HG02678 (cell line): ENCODE measurements at regions not wholly inside any gene's neighbourhood (a gene's known extent, or its start where the extent isn't known, plus 50 kb on each side); places are given as distances from the start of the nearest gene placed in this dataset.

Experiments
- ATAC-seq: cut with Tn5 transposase; IDR thresholded peaks from one replicate; pipeline ENCODE4 v1.9.1; 2021; ENCODE audit warnings: mild to moderate bottlenecking, moderate library complexity; ENCODE audit not compliant: unreplicated experiment

GRCh38 chr16:51755577-51756355 is 604.7 kb upstream of the SALL1 start:
- ATAC-seq, result no peak

GRCh38 chr16:51755039-51755501 is 604.0 kb upstream of the SALL1 start:
- no peak for ATAC-seq

DNA sequence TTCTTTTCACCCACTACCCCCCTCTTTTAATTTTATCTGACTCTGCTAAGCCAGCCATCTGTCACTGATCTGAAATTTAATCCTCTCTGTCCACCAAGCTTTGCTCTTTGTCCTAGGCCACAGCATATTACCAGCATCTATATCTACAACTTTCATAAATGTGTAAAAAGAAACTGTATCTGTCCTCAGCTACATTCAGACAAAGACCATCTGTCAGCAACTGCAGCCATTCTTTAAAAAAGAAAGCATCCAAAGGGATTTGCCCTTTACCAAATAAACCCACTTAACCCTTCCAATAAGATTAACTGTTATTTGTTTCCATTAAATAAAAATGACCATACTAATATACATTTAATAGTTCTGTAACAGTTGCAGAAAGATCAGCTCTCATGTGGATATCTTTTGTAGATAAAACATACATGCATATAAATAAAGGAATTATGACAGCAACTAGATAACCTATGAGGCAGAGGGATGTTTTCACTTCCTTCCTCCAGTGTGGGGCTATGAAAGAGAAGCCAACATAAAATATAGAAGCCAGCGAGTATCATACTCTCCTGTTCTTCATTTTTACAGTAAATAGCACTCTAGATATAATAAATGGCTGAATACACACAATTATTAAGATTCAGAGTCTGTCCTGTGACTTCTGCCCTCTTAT is 602.5 kb upstream of the SALL1 start:
- ATAC-seq, result no peak

DNA sequence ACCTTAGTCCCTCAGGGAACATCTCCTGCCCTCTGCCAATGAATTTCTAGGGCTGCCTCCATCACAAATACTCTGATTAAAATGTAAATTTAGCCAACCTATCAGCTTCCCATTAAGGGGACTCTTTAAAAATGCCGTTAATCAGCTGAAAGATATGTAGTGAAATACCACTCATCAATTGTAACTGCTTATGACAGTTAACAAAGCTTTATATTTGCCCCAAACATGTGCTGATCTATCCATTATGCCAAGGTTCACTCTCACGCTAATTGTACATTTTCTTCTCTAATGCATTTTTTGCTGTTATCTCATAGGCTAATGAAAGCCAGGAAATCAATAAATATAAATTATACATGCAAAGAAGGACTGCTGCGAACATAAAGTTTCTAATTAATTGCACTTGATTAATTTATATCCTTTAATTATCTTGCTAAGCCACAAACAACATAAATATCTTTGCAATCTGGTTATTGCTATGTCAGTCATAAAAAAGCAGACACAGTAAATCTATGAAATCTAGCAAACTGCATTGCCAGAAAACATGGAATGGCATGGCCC is 601.4 kb upstream of the SALL1 start:
- no peak for ATAC-seq

DNA sequence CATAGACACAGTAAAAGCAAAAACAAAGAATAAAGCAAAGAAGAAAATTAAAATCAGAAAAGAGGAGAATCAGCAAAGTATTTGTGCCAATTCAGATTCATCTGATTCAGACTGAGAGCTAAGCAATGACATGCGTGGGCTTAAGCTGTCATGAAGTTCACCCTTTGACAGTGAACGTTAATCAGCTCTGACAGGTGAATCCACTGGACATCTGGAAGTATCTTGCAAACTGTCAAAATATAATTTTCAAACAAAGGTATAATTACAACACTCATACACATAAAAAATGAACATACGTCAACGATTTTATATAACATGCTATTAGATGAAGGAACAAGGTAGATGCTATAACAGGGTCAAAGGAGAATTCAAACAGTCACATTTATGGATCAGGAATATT is 596.3 kb upstream of the SALL1 start:
- ATAC-seq, result no peak

DNA sequence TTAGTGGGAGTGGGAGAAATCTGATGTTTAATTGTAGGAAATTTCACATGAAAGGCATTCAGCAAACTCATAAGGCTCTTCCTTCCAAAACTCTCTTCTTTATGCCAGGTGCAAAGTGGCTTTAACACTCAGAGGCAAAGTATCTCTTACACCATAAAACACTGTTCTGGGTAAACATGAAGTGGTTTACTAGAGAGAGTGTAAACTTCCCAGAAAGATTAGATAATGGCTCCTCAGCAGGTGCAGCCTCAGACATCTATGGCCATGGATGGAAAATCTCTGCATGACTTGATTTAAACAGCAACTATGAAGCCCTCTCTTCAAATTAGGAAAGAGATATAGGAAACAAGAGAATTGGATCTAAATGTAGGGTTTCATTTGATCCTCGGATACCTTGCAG is 583.1 kb upstream of the SALL1 start:
- ATAC-seq, result no peak

DNA sequence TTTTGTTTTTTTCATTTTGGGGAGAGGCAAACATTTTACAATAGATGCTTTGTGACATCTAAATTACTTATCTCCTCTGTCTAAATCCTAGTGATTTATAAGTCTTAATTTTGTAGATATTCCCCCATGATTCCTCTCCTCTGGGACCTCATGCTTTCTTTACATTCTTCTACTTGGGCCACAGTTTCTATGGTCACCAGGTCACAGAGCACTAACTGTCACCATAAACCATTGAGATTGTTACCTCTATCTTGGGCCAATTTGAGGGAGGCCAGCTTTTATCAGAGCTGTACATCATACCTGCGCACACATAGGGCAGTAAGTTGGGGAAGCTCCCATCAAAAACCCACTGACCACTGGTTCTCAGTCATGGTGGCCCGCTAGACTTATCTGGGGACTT is 582.1 kb upstream of the SALL1 start:
- ATAC-seq, result no peak

GRCh38 chr16:51731160-51731559 is 580.1 kb upstream of the SALL1 start:
- ATAC-seq, result no peak

- ATAC-seq, result no peak
Measured at GRCh38 chr16:51723036-51723724, 572.1 kb upstream of the SALL1 start.

DNA sequence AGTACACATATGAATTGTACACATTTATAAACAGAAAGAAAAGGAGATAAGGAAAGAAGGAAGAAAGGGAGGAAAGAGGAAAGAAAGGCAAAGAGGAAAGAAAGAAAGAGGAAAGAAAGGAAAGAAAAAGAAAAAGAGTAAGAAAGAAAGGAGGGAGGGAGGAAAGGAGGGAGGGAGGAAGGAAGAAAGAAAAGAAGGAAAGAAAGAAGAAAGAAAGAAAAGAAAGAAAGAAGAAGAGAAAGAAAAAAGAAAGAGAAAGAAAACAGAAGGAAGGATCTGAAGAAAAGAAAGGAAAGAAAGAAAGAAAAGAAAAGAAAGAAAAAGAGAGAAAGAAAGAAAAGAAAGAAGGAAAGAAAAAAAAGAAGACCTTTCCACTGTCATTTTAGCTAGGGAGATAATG is 571.4 kb upstream of the SALL1 start:
- no peak for ATAC-seq

DNA sequence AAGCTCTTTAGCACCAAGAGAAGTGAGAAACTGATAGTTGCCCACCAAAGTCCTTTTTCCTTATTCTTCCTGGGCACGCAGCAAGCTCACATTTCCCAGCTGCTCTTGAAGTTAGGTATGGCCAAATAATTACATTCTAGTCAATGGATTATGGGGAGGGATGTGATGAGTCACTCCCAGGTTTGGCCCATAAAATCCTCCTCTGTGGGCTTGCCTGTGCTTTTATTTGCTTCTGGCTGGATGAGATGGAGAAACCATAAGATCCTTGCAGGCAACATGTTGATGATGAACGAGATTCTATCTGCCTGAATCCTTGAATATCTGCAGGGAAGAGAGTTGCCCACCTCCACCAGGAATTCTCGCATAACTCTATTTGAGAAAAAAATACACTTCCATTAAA is 568.3 kb upstream of the SALL1 start:
- no peak for ATAC-seq

DNA sequence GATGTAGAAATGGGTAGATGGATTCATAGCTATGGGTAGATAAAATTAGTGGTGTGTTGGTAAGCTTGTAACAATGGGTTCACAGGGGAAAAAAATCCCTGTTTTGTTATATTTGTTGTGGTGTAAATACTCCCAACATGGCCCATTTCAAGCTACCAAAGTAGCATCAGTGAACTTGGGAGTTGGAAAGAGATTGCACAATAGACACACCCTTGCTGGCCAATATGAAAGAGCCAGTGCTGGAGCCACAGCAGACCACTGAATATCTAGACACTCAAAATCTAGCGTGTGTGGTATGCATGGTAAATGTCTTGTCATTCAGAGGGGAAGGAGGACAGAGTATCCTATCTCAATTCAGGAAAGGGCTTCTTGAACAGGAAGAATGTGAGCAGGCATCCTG is 565.1 kb upstream of the SALL1 start:
- ATAC-seq, result no peak

DNA sequence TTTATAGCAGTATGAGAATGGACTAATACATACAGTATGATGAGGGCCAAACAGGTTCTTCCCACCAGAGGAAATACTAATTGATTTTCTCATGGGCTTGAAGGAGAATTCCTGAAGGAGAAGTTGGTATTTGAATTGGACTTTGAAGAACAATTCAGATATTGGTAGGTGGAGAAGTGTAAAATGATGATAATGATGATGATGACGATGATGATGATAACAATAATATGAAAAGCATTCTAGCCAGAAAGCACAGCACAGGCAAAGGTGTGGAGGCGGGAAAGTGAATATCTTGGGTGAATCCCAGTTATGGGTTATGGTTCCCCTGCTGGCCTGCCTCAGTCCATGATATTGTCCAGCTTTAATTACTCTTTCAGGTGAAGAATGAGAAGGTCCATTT is 562.4 kb upstream of the SALL1 start:
- ATAC-seq, result no peak

DNA sequence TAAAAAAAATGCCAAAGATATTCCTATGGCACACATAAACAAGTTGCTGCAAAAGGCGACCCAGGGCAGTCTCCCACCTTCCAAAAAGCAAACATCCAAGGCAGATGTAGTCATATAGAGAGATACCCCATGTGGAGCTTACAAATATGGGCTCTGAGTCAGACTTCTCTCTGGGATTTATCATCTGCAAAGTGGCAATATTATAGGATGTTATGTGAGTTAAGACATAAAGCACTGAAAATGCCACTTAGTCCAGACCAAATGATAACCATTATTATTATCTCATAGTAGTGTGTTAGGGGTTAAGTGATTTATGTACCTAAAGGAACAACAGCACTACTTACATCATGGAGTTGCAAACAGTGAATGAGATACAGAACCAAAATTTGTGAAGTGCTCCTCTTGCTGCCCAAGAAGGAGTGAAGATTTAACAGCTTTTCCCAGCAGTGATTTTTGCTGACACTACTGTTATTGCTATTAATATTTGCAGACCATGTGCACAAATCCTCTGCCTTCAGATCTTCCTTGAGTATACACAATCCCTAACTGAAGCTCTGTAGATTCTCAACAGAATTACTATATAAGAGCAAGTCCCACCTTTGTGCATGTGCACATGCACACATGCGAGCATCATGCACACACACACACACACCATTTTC is 560.0 kb upstream of the SALL1 start:
- ATAC-seq, result no peak

DNA sequence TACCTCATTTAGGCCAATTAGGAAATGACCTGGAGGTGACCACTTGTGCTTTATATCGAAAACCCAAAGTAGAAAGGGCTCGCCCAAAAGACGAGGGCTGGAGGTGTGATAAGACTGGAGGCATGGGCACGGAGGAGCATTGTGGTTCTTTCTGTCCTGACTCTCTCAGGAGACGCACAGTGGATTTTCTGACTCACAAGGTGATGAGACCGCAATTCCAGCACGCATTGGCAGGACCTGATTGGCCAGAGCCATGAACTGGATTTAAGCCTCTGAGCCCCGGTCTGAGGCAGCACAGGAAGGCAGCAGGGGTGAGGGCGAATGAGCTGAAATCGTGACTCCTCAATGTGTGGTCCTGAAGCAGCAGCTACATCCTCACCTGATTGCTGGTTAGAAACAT is 559.1 kb upstream of the SALL1 start:
- ATAC-seq, result no peak

- no peak for ATAC-seq
Measured at GRCh38 chr16:51708861-51709260, 557.8 kb upstream of the SALL1 start.

DNA sequence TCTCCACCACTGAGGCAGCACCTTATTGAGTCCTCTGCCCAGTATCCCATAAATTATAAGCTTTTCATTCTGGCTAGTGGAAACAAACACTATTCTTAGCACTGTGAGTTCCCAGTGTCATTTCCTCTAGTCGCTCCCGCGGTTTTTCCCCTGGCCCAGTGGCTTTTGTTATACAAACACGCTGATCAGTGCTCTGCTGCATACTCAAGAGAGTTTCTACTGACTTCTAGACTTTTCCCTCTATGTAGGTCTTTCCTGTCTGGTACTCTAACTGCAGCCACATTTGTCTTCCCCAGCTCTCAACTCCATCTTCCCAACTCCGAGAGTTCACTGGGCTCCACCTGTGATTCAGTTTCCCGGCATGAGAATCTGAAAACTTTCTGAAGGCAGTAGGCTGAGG is 556.6 kb upstream of the SALL1 start:
- ATAC-seq, result no peak

- no peak for ATAC-seq
Measured at GRCh38 chr16:51705142-51705541, 554.1 kb upstream of the SALL1 start.

DNA sequence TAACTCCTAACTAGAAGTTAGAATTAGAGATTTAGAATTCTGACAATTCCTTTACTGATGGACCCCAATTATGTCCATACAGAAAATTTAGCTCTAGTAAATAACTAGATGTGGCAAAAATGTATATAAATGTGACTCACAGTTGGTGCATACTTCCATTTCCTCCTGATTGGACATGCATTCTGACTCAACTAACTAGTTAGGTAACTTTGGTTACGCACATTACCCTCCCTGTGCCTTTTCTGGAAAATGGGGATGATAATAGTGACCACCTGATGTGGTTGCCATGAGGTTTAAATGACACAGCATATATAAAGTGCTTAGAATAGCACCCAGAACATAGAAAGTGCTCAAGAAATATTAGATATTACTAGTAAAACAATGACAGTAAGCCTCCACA is 550.0 kb upstream of the SALL1 start:
- no peak for ATAC-seq

DNA sequence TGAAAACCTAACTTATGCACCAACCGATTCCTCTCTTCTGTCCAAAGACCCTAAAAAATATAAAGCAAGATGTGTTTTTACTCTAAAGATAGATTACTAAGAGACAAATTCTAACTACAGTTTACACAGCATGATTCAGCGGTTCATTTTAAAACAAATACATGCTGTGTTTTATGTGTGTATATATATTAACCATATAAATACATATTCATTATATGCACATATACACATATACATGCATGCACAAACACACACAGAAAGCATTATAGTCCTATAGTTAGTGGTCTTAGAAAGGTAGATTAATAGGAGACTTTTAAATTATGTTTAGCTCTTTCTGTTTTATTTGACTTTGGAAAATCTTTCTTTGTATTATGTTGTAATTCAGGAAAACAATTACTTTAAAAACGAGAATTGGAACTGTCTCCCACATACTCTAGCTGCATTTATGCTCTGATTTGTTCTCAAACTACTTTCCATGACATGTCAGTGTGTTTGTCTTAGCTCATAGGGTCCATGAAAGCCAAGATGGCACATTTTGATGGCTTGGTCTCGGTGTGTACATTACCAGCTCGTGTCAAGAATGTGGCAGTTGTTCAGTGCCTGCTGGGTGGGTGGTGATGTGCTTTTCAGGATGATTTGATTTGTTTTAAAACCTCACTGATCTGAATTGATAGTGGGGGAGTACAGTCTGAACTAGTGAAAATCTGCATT is 548.8 kb upstream of the SALL1 start:
- no peak for ATAC-seq

DNA sequence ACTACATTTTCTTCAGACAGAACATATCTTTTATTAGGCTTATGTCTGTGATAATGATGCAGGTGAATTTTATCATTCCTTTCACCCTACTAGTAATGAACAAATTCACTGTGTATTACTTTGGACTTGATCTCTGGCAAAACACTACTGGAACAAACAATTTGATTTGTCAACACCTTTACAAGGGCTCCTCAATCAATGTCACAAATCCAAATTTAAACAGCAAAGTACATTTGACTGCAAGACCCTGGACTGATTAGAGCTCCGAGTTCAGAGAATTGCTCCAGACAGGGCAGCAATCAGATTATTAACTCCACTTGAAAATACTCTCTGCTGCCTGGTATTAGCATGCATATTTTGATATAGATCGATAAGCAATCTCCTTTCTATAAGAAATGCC is 547.6 kb upstream of the SALL1 start:
- no peak for ATAC-seq
